ENCODE measurements at regions not wholly inside any gene's neighbourhood (a gene's known extent, or its start where the extent isn't known, plus 50 kb on each side); places are given as distances from the start of the nearest gene placed in this dataset.

GRCh38 chr6:71454056-71454455 is 165.4 kb downstream of the OGFRL1 start:
- no peak for DNase-seq
- no peak for TF ChIP-seq CTCF (IDR thresholded peaks at IDR 0.05; ENCODE audit: low read depth, low read length, missing control alignments)
- Histone ChIP-seq H3K27me3 (replicated peaks) (no peaks in the 10 kb centered on the region), H3K27ac (no peak overlapping the region), H3K4me3 (ENCODE audit: low read depth, low read length) (no peak overlapping the region), H3K36me3 (replicated peaks) (no peaks in the 10 kb centered on the region)
- in situ Hi-C loops (cut with HindIII; ENCODE audit: low pct_ligation_motif_present, low sequenced_read_pairs), result no loop called here

- no peaks in the 10 kb centered on the region for H3K36me3 ChIP-seq (replicated peaks)
- in situ Hi-C loops (cut with HindIII; ENCODE audit: low pct_ligation_motif_present, low sequenced_read_pairs), result no loop called here
- H3K27me3 ChIP-seq (replicated peaks), result no peaks in the 10 kb centered on the region
- no peak overlapping the region for H3K4me3 ChIP-seq (ENCODE audit: low read depth, low read length)
- H3K27ac ChIP-seq, result no peak overlapping the region
- DNase-seq, result no peak
- TF ChIP-seq CTCF (IDR thresholded peaks at IDR 0.05; ENCODE audit: low read depth, low read length, missing control alignments), result no peak
Observed at GRCh38 chr6:71457929-71458328, 169.3 kb downstream of the OGFRL1 start.

GRCh38 chr6:71459162-71459561 is 170.6 kb downstream of the OGFRL1 start:
- no peaks in the 10 kb centered on the region for H3K36me3 ChIP-seq (replicated peaks)
- no peak for DNase-seq
- H3K27me3 ChIP-seq (replicated peaks), result no peaks in the 10 kb centered on the region
- no peak overlapping the region for H3K27ac ChIP-seq
- in situ Hi-C loops (cut with HindIII; ENCODE audit: low pct_ligation_motif_present, low sequenced_read_pairs), result no loop called here
- TF ChIP-seq CTCF (IDR thresholded peaks at IDR 0.05; ENCODE audit: low read depth, low read length, missing control alignments), result no peak
- no peak overlapping the region for H3K4me3 ChIP-seq (ENCODE audit: low read depth, low read length)

- in situ Hi-C loops (cut with HindIII; ENCODE audit: low pct_ligation_motif_present, low sequenced_read_pairs), result no loop called here
- Histone ChIP-seq H3K27ac (no peak overlapping the region), H3K27me3 (replicated peaks) (no peaks in the 10 kb centered on the region), H3K4me3 (ENCODE audit: low read depth, low read length) (no peak overlapping the region), H3K36me3 (replicated peaks) (no peaks in the 10 kb centered on the region)
- DNase-seq, result no peak
- no peak for TF ChIP-seq CTCF (IDR thresholded peaks at IDR 0.05; ENCODE audit: low read depth, low read length, missing control alignments)
Observed at GRCh38 chr6:71460933-71461332, 172.3 kb downstream of the OGFRL1 start.

GRCh38 chr6:71463061-71463460 is 174.4 kb downstream of the OGFRL1 start:
- no peak for TF ChIP-seq CTCF (IDR thresholded peaks at IDR 0.05; ENCODE audit: low read depth, low read length, missing control alignments)
- no peaks in the 10 kb centered on the region for H3K27me3 ChIP-seq (replicated peaks)
- in situ Hi-C loops (cut with HindIII; ENCODE audit: low pct_ligation_motif_present, low sequenced_read_pairs), result no loop called here
- H3K27ac ChIP-seq, result no peak overlapping the region
- H3K4me3 ChIP-seq (ENCODE audit: low read depth, low read length), result no peak overlapping the region
- DNase-seq, result no peak
- H3K36me3 ChIP-seq (replicated peaks), result no peaks in the 10 kb centered on the region

GRCh38 chr6:71465096-71465495 is 176.5 kb downstream of the OGFRL1 start:
- no peaks in the 10 kb centered on the region for H3K27me3 ChIP-seq (replicated peaks)
- no peak overlapping the region for H3K4me3 ChIP-seq (ENCODE audit: low read depth, low read length)
- H3K27ac ChIP-seq, result no peak overlapping the region
- no peak for TF ChIP-seq CTCF (IDR thresholded peaks at IDR 0.05; ENCODE audit: low read depth, low read length, missing control alignments)
- in situ Hi-C loops (cut with HindIII; ENCODE audit: low pct_ligation_motif_present, low sequenced_read_pairs), result no loop called here
- H3K36me3 ChIP-seq (replicated peaks), result no peaks in the 10 kb centered on the region
- DNase-seq, result no peak

Measured in brain microvascular endothelial cell (primary cell).